ENCODE measurements at regions not wholly inside any gene's neighbourhood (a gene's known extent, or its start where the extent isn't known, plus 50 kb on each side); places are given as distances from the start of the nearest gene placed in this dataset.
A peak's percentile ranks its signal among the peaks of the same experiment; 100 is the strongest.

DNA sequence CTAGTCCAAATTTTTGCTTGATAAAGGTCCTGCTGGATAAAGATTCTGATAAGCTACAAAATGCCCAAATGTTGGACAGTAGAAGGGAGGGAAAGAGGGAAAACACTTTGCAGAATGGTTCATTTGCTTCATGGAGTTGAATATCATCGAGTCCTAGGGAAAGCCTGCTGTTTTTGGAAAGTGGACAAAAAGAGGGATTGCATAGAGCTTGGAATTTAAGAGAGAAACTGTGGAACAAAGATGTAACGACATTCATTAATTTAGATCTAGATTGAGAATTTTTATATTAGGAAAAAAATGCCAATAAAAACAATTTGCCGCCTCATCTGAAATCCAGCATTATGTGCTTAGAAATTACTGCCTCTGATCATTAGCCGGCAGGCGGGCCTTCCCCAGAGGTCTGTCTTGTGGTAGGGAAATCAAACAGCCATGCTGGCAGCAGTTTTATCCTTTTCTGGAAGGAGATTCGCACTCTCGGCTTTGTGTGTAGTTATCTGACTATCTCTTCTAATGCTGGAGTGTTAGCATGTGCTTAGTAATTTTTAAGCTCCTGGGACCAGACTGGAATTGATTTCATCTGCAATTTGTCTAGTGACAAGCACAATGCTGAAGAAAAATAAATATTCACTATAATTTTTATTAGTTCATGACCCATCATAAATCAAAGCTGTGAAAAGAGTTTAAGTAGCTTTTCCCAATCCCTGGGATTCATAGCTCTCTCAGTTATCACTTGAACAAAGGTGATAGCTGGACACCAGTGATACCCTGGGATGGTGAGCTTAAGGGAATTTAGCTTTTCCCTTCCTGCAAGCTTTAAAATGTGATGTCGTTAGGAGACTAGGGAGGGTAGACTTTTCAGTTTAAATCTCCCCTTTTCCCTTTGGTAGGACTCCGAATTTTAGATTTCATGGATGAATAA, 329.5 kb downstream of the PRL start:
- TF ChIP-seq POLR2A (IDR thresholded peaks at IDR 0.05), result no peak
- TF ChIP-seq, protein P1, sequence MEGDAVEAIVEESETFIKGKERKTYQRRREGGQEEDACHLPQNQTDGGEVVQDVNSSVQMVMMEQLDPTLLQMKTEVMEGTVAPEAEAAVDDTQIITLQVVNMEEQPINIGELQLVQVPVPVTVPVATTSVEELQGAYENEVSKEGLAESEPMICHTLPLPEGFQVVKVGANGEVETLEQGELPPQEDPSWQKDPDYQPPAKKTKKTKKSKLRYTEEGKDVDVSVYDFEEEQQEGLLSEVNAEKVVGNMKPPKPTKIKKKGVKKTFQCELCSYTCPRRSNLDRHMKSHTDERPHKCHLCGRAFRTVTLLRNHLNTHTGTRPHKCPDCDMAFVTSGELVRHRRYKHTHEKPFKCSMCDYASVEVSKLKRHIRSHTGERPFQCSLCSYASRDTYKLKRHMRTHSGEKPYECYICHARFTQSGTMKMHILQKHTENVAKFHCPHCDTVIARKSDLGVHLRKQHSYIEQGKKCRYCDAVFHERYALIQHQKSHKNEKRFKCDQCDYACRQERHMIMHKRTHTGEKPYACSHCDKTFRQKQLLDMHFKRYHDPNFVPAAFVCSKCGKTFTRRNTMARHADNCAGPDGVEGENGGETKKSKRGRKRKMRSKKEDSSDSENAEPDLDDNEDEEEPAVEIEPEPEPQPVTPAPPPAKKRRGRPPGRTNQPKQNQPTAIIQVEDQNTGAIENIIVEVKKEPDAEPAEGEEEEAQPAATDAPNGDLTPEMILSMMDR (IDR thresholded peaks at IDR 0.05), result no peak
- no peaks in the 10 kb centered on the region for H3K27me3 ChIP-seq
- no peak overlapping the region for H3K27ac ChIP-seq
- H3K4me1 ChIP-seq (replicated peaks in 1 of 2), result peaks cover 0 to 10% of the 10 kb centered on the region in 2 donors
- no peaks in the 10 kb centered on the region for H3K9me3 ChIP-seq (replicated peaks in 1 of 3)
- 73 to 82% (median 75%) methylated on average over 9 of the region's 9 CpGs for WGBS, 4 donors
- intact Hi-C loops (cut with DNase I), result no loop called here
- no peaks in the 10 kb centered on the region for H3K36me3 ChIP-seq (replicated peaks in 1 of 2)
- DNase-seq, result no peak
- no peak overlapping the region for H3K4me3 ChIP-seq

DNA sequence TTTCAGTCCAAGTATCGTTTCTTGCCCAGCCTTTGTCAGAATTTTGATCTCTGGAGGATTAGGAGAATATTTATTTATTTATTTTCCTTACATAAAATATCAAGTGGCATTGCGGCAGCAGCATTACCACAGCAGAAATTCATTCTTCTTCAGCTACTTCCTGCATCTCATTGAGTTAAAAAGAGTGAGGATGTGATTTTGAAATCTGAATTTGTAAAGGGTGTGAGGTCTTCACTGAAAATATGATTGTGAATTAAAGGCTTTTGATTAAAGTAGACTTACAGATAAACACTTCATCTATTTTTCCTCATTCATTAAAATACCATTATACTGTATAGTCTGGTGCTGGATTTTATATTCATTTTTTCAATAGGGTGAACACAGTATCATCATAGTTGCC, 328.4 kb downstream of the PRL start:
- peaks cover 0 to 10% of the 10 kb centered on the region in 2 donors for H3K4me1 ChIP-seq (replicated peaks in 1 of 2)
- H3K4me3 ChIP-seq, result no peak overlapping the region
- WGBS, 4 donors, result 83 to 90% (median 86%) methylated on average over 2 of the region's 2 CpGs
- intact Hi-C loops (cut with DNase I), result no loop called here
- H3K36me3 ChIP-seq (replicated peaks in 1 of 2), result no peaks in the 10 kb centered on the region
- no peak for TF ChIP-seq POLR2A (IDR thresholded peaks at IDR 0.05)
- TF ChIP-seq, protein P1 (IDR thresholded peaks at IDR 0.05), result no peak
- H3K27me3 ChIP-seq, result no peaks in the 10 kb centered on the region
- DNase-seq, result no peak
- no peak overlapping the region for H3K27ac ChIP-seq
- H3K9me3 ChIP-seq (replicated peaks in 1 of 3), result no peaks in the 10 kb centered on the region

DNA sequence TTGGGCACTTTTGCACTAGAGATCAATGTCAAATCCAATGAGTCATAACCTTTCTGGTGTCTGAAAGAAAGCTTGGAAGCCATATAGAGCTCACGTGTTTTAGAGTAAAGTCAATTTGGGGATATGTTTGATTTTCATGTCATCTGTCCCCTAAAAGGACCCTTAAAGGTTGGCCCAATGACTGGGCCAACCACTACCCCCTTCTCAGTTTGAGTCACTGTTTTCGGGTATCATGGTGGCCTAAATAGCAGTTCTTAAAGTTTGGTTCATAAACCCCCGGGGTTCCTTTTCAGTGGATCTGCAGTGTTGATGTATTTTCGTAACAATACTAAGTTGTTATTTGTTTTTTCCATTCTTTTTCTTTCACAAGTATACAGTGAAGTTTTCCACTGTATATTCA, 327.6 kb downstream of the PRL start:
- H3K4me3 ChIP-seq, result no peak overlapping the region
- WGBS, 4 donors, result 71 to 96% (median 72%) methylated on average over 4 of the region's 4 CpGs
- DNase-seq, result no peak
- no peaks in the 10 kb centered on the region for H3K9me3 ChIP-seq (replicated peaks in 1 of 3)
- H3K4me1 ChIP-seq (replicated peaks in 1 of 2), result peaks cover 0 to 10% of the 10 kb centered on the region in 2 donors
- no peaks in the 10 kb centered on the region for H3K27me3 ChIP-seq
- no peak overlapping the region for H3K27ac ChIP-seq
- no peaks in the 10 kb centered on the region for H3K36me3 ChIP-seq (replicated peaks in 1 of 2)
- intact Hi-C loops (cut with DNase I), result no loop called here
- no peak for TF ChIP-seq POLR2A (IDR thresholded peaks at IDR 0.05)
- TF ChIP-seq, protein P1 (IDR thresholded peaks at IDR 0.05), result no peak

DNA sequence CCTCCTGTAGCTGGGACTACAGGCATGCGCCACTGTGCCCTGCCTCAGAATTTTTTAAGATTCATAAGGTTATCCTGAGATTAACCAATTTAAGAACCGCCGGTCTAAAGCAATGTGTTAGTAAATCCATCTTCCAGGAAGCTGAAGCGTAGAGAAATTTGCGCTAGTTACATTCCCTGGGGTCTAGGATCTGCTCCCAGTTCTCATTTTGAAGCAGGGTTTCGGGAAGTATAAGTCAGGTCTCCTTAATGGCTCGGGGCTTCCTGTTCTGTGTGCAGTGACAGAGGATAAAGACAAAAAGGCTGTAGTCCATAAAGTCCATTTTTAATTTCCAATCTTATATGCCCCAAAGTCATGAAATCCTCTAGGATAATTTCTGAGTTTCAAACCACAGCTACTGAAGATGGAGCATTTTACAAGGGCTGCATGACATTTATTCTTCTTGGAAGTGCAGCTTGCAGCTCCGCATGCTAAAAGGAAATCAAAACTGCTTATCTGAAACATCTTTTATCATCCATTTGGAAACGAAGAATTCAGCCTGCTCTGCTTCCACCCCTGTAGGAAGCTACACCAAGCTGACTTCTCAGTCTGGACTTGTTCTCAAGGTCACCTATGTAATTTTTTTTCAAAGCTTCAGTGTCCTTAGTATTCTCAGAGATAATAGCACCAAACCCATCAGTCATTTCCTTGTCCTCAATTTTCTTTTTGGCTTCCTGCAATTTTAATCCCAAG, 326.1 kb downstream of the PRL start:
- peak in 1 of 7 donors; percentile 4 for DNase-seq
- H3K27me3 ChIP-seq, result no peaks in the 10 kb centered on the region
- intact Hi-C loops (cut with DNase I), result no loop called here
- no peaks in the 10 kb centered on the region for H3K36me3 ChIP-seq (replicated peaks in 1 of 2)
- TF ChIP-seq, protein P1 (IDR thresholded peaks at IDR 0.05), result no peak
- no peak for TF ChIP-seq POLR2A (IDR thresholded peaks at IDR 0.05)
- no peak overlapping the region for H3K4me3 ChIP-seq
- WGBS, 4 donors, result 50 to 61% (median 53%) methylated on average over 9 of the region's 9 CpGs
- peaks cover 0 to 10% of the 10 kb centered on the region in 2 donors for H3K4me1 ChIP-seq (replicated peaks in 1 of 2)
- no peak overlapping the region for H3K27ac ChIP-seq
- H3K9me3 ChIP-seq (replicated peaks in 1 of 3), result no peaks in the 10 kb centered on the region

Measured in adrenal gland (tissue), 9 donors.